CD14-positive monocyte (primary cell): ENCODE measurements at regions not wholly inside any gene's neighbourhood (a gene's known extent, or its start where the extent isn't known, plus 50 kb on each side); places are given as distances from the start of the nearest gene placed in this dataset.

Source experiments
- DNase-seq, 3 donors: peaks; one replicate each; pipeline ENCODE4 v3.0.0-alpha.2; 2011 to 2022
- H2AFZ ChIP-seq: 2 replicates; pipeline ENCODE4 v1.6.0; 2012; ENCODE audit warnings: mild to moderate bottlenecking, low read depth, low read length, inconsistent platforms; ENCODE audit not compliant: insufficient read depth, poor library complexity, severe bottlenecking
- H3K27ac ChIP-seq, 2 donors: 1 replicate in 1 of 2; 2 replicates in 1 of 2; pipeline ENCODE4 v1.5.1; 2012 to 2013; ENCODE audit warnings: low read length in 2 of 2, control low read depth in 1 of 2, inconsistent platforms in 1 of 2, low read depth in 1 of 2, mild to moderate bottlenecking in 1 of 2
- H3K27me3 ChIP-seq, 2 donors: one replicate each; pipeline versions ENCODE4 v1.6.0 to v1.6.1; 2011 to 2013; ENCODE audit warnings: low read length in 2 of 2; ENCODE audit not compliant: control insufficient read depth in 2 of 2, insufficient read depth in 2 of 2
- H3K36me3 ChIP-seq, 2 donors: replicated peaks in 1 of 2; 1 replicate in 1 of 2; 2 replicates in 1 of 2; pipeline versions ENCODE4 v1.5.1 to v1.6.1; 2012 to 2013; ENCODE audit warnings: low read length in 2 of 2, control low read depth in 1 of 2, inconsistent platforms in 1 of 2, mild to moderate bottlenecking in 1 of 2; ENCODE audit not compliant: insufficient read depth in 2 of 2, control insufficient read depth in 1 of 2
- H3K4me1 ChIP-seq, 2 donors: 1 replicate in 1 of 2; 2 replicates in 1 of 2; pipeline versions ENCODE4 v1.5.1 to v1.6.1; 2012 to 2013; ENCODE audit warnings: low read length in 2 of 2, control low read depth in 1 of 2, inconsistent platforms in 1 of 2, mild to moderate bottlenecking in 1 of 2, moderate library complexity in 1 of 2; ENCODE audit not compliant: insufficient read depth in 2 of 2, control insufficient read depth in 1 of 2
- H3K4me2 ChIP-seq: replicated peaks from 2 replicates; pipeline ENCODE3; 2012; ENCODE audit warnings: low read length, moderate library complexity, mild to moderate bottlenecking; ENCODE audit not compliant: poor library complexity, severe bottlenecking; ENCODE audit errors: extremely low read depth
- H3K4me3 ChIP-seq, 3 experiments: fragments of 200-600 bp in 1 of 3; sonication (generic) in 1 of 3; replicated peaks in 1 of 3; 1 replicate in 2 of 3; 2 replicates in 1 of 3; pipeline ENCODE4 v1.5.1; 2011 to 2013; ENCODE audit warnings: low read length in 3 of 3, mild to moderate bottlenecking in 3 of 3, control low read depth in 2 of 3, low read depth in 2 of 3, inconsistent platforms in 1 of 3, moderate library complexity in 1 of 3
- H3K79me2 ChIP-seq: 2 replicates; pipeline ENCODE4 v1.6.0; 2012; ENCODE audit warnings: mild to moderate bottlenecking, control low read depth, inconsistent platforms, low read length, moderate library complexity; ENCODE audit not compliant: insufficient read depth
- H3K9ac ChIP-seq: 2 replicates; pipeline ENCODE4 v1.6.0; 2017; ENCODE audit warnings: low read length, mild to moderate bottlenecking; ENCODE audit not compliant: insufficient read depth, poor library complexity, severe bottlenecking
- H3K9me3 ChIP-seq, 2 donors: replicated peaks in 1 of 2; 1 replicate in 1 of 2; 2 replicates in 1 of 2; pipeline versions ENCODE4 v1.5.1 to v1.6.1; 2012 to 2013; ENCODE audit warnings: low read length in 2 of 2, control low read depth in 1 of 2; ENCODE audit not compliant: control insufficient read depth in 1 of 2, insufficient read depth in 1 of 2
- H4K20me1 ChIP-seq: 2 replicates; pipeline ENCODE4 v1.6.0; 2012; ENCODE audit warnings: mild to moderate bottlenecking, low read length, control low read depth, moderate library complexity; ENCODE audit not compliant: insufficient read depth
- H3K27ac Mint-ChIP-seq, 7 donors: one replicate each; pipeline ENCODE4 v1.8.0; 2020; ENCODE audit warnings: mild to moderate bottlenecking in 7 of 7, mixed read lengths in 7 of 7, moderate library complexity in 6 of 7, inconsistent platforms in 2 of 7
- H3K27me3 Mint-ChIP-seq, 3 donors: one replicate each; pipeline ENCODE4 v1.8.0; 2021 to 2022; ENCODE audit warnings: low read depth in 3 of 3, mild to moderate bottlenecking in 3 of 3, mixed read lengths in 3 of 3, moderate library complexity in 3 of 3, inconsistent platforms in 1 of 3
- H3K36me3 Mint-ChIP-seq, 2 donors: one replicate each; pipeline ENCODE4 v1.8.0; 2020; ENCODE audit warnings: mixed read lengths in 2 of 2, inconsistent platforms in 1 of 2, mild to moderate bottlenecking in 1 of 2
- H3K4me1 Mint-ChIP-seq: one replicate; pipeline ENCODE4 v1.8.0; 2020; ENCODE audit warnings: mild to moderate bottlenecking, mixed read lengths
- H3K4me3 Mint-ChIP-seq, 2 donors: one replicate each; pipeline ENCODE4 v1.8.0; 2020; ENCODE audit warnings: mild to moderate bottlenecking in 2 of 2, mixed read lengths in 2 of 2, moderate library complexity in 1 of 2
- H3K9me3 Mint-ChIP-seq, 7 donors: one replicate each; pipeline ENCODE4 v1.8.0; 2020 to 2022; ENCODE audit warnings: mixed read lengths in 7 of 7, mild to moderate bottlenecking in 6 of 7, moderate library complexity in 6 of 7, inconsistent platforms in 2 of 7
- CTCF ChIP-seq: fragments of 200-600 bp; IDR thresholded peaks from one replicate; pipeline ENCODE4 v1.8.0; 2022; ENCODE audit warnings: antibody characterized with exemption, mild to moderate bottlenecking
- whole genome bisulfite sequencing: methylation state at CpG from one replicate; pipeline ENCODE4 v1.1.5; 2013; ENCODE audit warnings: missing lambda C conversion rate; ENCODE audit not compliant: insufficient coverage; 5-methylcytosine and 5-hydroxymethylcytosine counted together
- intact Hi-C, 2 donors: fragments of 100-400 bp; cut with micrococcal nuclease; formaldehyde crosslinking; loops; one replicate each; pipeline versions ENCODE4 v1.15.0 to v1.15.1; 2023

- Histone ChIP-seq H3K9ac (no peak overlapping the region), H3K36me3 (no peaks in the 10 kb centered on the region), H3K4me3 (no peak overlapping the region), H3K27me3 (no peaks in the 10 kb centered on the region), H3K9me3 (peaks cover 13 to 24% of the 10 kb centered on the region in 2 donors), H3K79me2 (no peaks in the 10 kb centered on the region), H3K27ac (no peak overlapping the region), H2AFZ (no peak overlapping the region), H4K20me1 (no peaks in the 10 kb centered on the region), H3K4me1 (peaks cover 0 to 6% of the 10 kb centered on the region in 2 donors), H3K4me2 (no peak overlapping the region)
- Mint-ChIP-seq H3K4me3 (no peak overlapping the region), H3K27me3 (peaks cover 0 to 3% (median 3%) of the 10 kb centered on the region in 3 donors), H3K9me3 (peaks cover 12 to 21% (median 16%) of the 10 kb centered on the region in 7 donors), H3K4me1 (peaks cover 6% of the 10 kb centered on the region), H3K27ac (peak overlapping the region in 1 of 7 donors; percentile 50), H3K36me3 (peaks cover 1 to 3% of the 10 kb centered on the region in 2 donors)
- TF ChIP-seq CTCF: no peak
- DNase-seq: no peak
- intact Hi-C loops: loop anchor here in 1 of 2 donors (10.0 kb wide), 1 partner anchor 69 kb away; no protein-coding TSS in a partner anchor
- WGBS: 100% methylated on average over 2 of the region's 13 CpGs
Measured at GRCh38 chr18:10046178-10046807, 132.5 kb downstream of the VAPA start.

- Histone ChIP-seq H3K4me2 (no peak overlapping the region), H3K4me1 (peaks cover 0 to 6% of the 10 kb centered on the region in 2 donors), H3K27ac (no peak overlapping the region), H3K9ac (no peak overlapping the region), H2AFZ (no peak overlapping the region), H3K9me3 (peaks cover 9 to 14% of the 10 kb centered on the region in 2 donors), H3K79me2 (no peaks in the 10 kb centered on the region), H3K36me3 (no peaks in the 10 kb centered on the region), H3K27me3 (no peaks in the 10 kb centered on the region), H4K20me1 (no peaks in the 10 kb centered on the region), H3K4me3 (no peak overlapping the region)
- Mint-ChIP-seq H3K9me3 (peaks cover 4 to 11% (median 9%) of the 10 kb centered on the region in 7 donors), H3K4me1 (peaks cover 6% of the 10 kb centered on the region), H3K36me3 (peaks cover 1 to 3% of the 10 kb centered on the region in 2 donors), H3K27me3 (peaks cover 0 to 3% (median 2%) of the 10 kb centered on the region in 3 donors), H3K4me3 (no peak overlapping the region), H3K27ac (no peak overlapping the region)
- intact Hi-C loops: loop anchor here in 1 of 2 donors (10.0 kb wide), 1 partner anchor 68 kb away; no protein-coding TSS in a partner anchor
- no peak for DNase-seq
- WGBS: 99% methylated on average over 6 of the region's 6 CpGs
- TF ChIP-seq CTCF: no peak
Measured at GRCh38 chr18:10047237-10047636, 133.4 kb downstream of the VAPA start.
